RWPE1 (cell line): ENCODE measurements at regions not wholly inside any gene's neighbourhood (a gene's known extent, or its start where the extent isn't known, plus 50 kb on each side); places are given as distances from the start of the nearest gene placed in this dataset.
"Not testable (repeated sequence)": the region's sequence is repeated elsewhere in the genome, so short reads cannot be mapped to it uniquely, and the experiment has no call there.

Experiments used
- CTCF ChIA-PET: fragments of 350-600 bp; sonication (Branson Sonifier 250); formaldehyde crosslinking; extraction: SDS; loops from one replicate; lab custom pipeline; 2021; lab: Yijun Ruan, JAX
- POLR2A ChIA-PET: fragments of 400-600 bp; formaldehyde crosslinking; extraction: SDS; loops from one replicate; lab custom pipeline; 2020; ENCODE audit warnings: antibody characterized with exemption; ENCODE audit not compliant: low non-redundant PET; lab: Yijun Ruan, JAX
- DNase-seq: peaks from one replicate; pipeline ENCODE4 v3.0.0; 2012; ENCODE audit warnings: low spot score
- H3K27ac ChIP-seq: fragments of 450-650 bp; 2 replicates; pipeline ENCODE4 v1.5.1; 2017
- TF ChIP-seq, protein P1 (sequence below): fragments of 450-650 bp; conservative IDR thresholded peaks from 2 replicates; pipeline ENCODE4 v1.5.1; 2017; ENCODE audit warnings: low read depth, mild to moderate bottlenecking

DNA sequence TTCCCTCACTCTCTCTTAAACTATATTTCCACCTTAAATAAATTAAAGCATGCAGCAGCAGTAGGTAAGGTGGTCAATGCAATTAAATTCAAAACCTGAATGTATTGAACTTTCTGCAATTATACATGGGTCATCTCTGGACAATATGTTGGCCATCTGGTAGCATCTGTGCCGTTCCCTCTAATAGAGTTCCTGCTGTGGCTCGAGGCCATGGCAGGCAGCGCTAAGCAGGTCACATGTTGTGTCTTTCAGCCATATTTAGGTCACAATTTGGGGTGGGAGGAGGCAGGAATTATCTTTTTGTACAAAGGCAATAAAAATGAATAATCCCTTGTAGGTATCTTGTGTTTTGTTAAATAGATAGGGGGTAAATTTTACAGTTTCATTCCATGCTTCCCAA lies 676.2 kb downstream of the ZEB2 start:
- DNase-seq: no peak
- TF ChIP-seq, protein P1, sequence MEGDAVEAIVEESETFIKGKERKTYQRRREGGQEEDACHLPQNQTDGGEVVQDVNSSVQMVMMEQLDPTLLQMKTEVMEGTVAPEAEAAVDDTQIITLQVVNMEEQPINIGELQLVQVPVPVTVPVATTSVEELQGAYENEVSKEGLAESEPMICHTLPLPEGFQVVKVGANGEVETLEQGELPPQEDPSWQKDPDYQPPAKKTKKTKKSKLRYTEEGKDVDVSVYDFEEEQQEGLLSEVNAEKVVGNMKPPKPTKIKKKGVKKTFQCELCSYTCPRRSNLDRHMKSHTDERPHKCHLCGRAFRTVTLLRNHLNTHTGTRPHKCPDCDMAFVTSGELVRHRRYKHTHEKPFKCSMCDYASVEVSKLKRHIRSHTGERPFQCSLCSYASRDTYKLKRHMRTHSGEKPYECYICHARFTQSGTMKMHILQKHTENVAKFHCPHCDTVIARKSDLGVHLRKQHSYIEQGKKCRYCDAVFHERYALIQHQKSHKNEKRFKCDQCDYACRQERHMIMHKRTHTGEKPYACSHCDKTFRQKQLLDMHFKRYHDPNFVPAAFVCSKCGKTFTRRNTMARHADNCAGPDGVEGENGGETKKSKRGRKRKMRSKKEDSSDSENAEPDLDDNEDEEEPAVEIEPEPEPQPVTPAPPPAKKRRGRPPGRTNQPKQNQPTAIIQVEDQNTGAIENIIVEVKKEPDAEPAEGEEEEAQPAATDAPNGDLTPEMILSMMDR: no peak
- H3K27ac ChIP-seq: no peak overlapping the region
- ChIA-PET CTCF (no interaction called here), POLR2A (no interaction called here)

- POLR2A ChIA-PET: no interaction called here
- no peak for DNase-seq
- CTCF ChIA-PET: no interaction called here
- H3K27ac ChIP-seq: no peak overlapping the region
- TF ChIP-seq, protein P1: no peak
Measured at GRCh38 chr2:143842836-143843235, 677.1 kb downstream of the ZEB2 start.

- TF ChIP-seq, protein P1: no peak
- DNase-seq: no peak
- CTCF ChIA-PET: interaction anchor here (0.6 kb wide), 1 partner anchor 159 kb away, joined by 3 read pairs; no protein-coding TSS in a partner anchor
- POLR2A ChIA-PET: no interaction called here
- H3K27ac ChIP-seq: no peak overlapping the region
Measured at GRCh38 chr2:143841935-143842334, 678.0 kb downstream of the ZEB2 start.

- TF ChIP-seq, protein P1: no peak
- ChIA-PET CTCF (no interaction called here), POLR2A (no interaction called here)
- no peak overlapping the region for H3K27ac ChIP-seq
- DNase-seq: no peak
Measured at GRCh38 chr2:143840601-143841000, 679.3 kb downstream of the ZEB2 start.

- TF ChIP-seq, protein P1: no peak
- ChIA-PET CTCF (no interaction called here), POLR2A (no interaction called here)
- DNase-seq: no peak
- no peak overlapping the region for H3K27ac ChIP-seq
Measured at GRCh38 chr2:143840194-143840593, 679.7 kb downstream of the ZEB2 start.

DNA sequence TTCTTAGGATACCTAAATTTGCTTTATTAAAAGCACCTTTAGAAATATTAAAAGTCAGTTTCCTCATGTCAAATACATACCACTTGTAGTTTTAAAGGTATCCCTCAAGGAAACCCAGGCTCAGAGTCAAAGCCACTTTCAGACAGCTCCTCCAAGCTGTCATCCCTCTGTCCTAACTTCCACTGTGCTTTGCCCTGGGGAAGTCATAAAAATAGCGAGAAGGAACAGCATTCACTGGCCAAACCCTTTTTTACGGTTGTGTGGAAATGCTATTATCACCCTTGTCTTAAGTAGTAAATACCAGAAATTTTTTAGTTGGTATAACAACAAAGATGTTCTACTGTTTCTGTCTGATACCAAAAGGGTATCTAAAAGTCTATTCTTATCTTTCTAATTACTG lies 680.5 kb downstream of the ZEB2 start:
- ChIA-PET POLR2A (no interaction called here), CTCF (no interaction called here)
- H3K27ac ChIP-seq: no peak overlapping the region
- no peak for DNase-seq
- TF ChIP-seq, protein P1: no peak

DNA sequence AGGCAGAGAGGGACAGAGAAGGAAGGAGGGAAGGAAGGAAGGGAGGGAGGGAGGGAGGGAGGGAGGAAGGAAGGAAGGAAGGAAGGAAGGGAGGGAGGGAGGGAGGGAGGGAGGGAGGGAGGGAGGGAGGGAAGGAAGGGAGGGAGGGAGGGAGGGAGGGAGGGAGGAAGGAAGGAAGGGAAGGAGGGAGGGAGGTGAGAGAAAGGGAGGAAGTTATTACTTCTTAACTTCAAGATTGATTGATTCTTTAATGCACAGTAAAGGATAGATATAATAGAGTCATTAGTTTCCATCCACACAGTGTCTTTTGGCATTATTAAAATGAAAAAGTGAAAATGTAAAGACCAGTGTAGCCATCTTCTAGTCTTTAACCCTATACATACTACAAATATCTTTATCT lies 682.9 kb downstream of the ZEB2 start:
- CTCF ChIA-PET: interaction anchor here (0.6 kb wide), 1 partner anchor 387 kb away, joined by 3 read pairs; no protein-coding TSS in a partner anchor
- H3K27ac ChIP-seq, POLR2A ChIA-PET, DNase-seq: not testable (repeated sequence)
